ENCODE measurements at regions not wholly inside any gene's neighbourhood (a gene's known extent, or its start where the extent isn't known, plus 50 kb on each side); places are given as distances from the start of the nearest gene placed in this dataset.
"Not testable (repeated sequence)": the region's sequence is repeated elsewhere in the genome, so short reads cannot be mapped to it uniquely, and the experiment has no call there.

DNA sequence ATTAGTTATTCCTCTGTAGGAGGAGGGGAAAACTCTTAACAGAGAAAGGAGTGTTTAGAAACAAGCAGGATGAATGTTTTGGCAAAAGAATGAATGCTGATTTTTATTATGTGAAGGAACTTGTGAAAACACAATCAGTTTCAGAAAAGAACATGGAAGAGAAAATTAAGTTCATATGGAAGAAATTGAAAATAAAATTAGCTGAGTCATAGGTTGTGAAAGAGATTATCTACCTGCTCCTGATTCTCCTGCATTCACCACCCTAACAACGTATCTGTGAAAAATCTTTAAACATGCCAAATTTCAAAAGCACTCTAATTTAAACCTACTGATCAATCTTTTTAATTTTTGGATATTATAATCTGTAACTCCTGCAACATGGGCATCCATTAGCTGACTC, 227.3 kb upstream of the RSPO3 start:
- no peak for DNase-seq (ENCODE audit: low read depth)

DNA sequence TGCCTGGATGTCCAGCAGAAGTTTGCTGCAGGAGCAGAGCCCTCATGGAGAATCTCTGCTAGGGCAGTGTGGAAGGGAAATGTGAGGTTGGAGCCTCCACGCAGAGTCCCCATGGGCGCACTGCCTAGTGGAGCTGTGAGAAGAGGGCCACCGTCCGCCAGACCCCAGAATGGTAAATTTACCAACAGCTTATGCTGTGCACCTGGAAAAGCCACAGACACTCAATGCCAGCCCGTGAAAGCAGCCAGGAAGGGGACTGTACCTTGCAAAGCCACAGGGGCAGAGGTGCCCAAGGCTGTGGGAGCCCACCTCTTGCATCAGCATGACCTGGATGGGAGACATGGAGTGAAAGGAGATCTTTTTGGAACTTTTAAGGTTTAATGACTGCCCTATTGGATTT, 225.6 kb upstream of the RSPO3 start:
- DNase-seq (ENCODE audit: low read depth) = not testable (repeated sequence)

DNA sequence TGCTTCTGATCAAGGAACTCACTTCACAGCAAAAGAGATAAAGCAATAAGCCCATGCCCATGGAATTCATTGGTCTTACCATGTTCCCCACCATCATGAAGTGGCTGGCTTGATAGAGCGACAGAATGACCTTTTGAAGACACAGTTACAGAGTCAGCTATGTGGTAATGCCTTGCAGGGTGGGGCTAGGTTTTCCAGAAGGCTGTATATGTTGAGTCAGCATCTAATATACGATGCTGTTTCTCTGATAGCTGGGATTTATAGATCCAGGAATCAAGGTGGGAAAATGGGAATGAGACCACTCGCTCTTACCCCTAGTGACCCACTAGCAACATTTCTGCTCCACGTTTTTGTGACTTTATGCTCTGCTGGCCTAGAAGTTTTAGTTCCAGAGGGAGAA, 220.7 kb upstream of the RSPO3 start:
- no peak for DNase-seq (ENCODE audit: low read depth)

DNA sequence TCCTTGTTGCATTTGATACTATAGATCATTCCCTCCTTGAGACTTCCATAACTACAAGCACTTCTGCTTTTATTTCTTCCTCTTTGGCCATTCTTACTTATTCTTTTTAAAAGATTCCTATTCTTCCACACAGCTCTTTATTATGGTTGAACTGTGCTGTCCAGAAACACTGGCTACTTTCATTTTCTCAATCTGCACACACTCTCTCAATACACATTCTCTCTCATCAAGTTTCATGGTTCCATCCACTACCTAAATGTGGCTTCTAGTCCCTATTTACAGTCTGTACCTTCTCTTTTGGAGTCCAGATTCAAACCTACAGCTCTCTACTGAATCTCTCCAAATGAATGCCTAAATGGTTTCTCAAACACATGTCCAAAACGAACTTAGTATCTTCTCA, 214.3 kb upstream of the RSPO3 start:
- DNase-seq (ENCODE audit: low read depth) = no peak

DNA sequence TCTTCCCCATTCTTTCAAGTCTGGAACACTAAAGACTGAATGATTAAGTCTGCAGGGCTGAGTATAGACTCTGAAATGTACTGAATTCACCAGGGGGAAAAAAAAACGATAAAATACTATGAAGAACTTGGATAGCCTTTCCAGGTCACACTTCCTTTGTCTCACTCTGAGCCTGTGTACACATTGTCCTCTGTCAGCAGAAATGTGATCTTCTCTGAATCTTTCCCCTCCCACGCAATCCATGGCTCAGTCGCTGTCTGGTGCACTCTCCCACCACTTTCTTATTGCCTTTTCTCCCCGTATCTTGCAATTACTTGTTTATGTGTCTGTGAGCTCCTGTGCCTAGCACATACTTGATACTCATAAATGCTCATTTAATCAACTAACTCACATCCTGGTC, 212.6 kb upstream of the RSPO3 start:
- peak; percentile 16 for DNase-seq (ENCODE audit: low read depth)

DNA sequence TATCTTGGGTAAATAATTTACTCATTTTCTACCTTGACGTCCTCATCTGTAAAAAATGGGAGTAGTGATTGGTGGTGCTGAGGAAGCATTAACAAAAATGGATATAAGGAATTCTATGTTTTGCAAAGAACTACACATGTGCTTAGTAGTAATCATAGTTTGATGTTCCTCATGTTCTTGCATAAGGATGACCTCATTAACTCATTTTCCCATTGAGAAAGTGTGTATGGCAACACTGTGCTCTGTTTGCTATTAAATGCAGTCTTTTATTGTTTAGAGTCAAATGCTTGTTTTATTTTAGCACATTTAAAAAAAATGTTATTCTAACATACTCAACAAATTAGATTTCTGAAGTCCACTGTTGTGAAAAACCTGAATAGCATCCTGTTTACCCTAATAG, 211.2 kb upstream of the RSPO3 start:
- DNase-seq (ENCODE audit: low read depth) = no peak

DNA sequence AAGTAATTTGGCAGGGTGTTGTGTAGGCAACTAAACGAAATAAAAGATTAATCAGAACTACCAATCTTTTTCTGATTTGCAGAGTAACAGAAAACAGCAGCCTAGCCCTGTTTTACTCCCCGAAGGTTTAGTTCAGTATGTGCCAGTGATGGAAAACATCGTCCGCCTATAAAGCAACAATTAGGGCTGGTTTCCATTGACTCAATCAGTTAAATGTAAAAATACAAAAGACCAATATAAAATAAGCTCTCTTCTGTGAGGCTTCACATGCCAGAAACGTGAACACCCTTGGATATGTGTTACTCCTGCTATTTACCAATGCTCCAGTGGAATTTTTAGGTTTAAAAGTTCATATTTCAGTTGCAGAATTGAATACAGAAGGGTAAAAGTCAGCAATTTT, 210.5 kb upstream of the RSPO3 start:
- DNase-seq (ENCODE audit: low read depth) = no peak

DNA sequence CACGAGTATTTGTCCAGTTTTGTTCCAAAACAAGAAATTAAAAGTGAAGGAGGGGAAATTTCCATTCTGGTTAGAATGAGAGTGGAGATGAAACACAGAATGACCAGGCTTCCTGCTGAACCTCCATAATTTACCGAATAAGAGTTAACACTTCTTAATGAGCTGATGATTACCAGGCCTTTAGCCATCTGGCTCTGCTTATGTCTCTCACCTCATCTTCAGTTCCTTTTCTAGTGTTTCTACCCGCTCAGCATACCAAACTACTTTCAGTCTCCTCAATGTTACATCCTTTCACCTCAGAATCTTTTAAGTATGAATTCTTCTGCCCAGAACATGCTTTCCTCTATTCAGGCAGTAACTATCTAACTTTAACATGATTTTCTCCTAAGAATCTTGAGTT, 209.0 kb upstream of the RSPO3 start:
- DNase-seq (ENCODE audit: low read depth) = no peak

DNA sequence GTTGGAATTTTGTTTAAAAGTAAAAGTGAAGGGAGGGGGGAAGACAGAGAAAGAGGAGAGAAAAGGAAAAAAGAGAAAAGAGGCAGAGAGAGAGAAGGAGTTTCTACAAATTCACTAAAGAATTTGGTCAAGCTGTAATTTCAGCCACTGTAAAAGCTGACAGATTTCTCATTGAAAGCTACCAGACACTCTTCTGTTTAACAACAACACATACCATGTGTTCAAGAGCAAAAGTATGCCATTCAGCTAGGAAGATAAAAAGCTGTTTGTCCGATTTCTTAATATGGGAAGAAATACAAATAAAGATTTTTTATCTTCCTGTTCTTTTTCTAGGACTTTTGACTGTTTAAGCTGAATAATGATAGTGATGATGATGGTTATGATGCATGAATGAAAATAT, 204.8 kb upstream of the RSPO3 start:
- no peak for DNase-seq (ENCODE audit: low read depth)

DNA sequence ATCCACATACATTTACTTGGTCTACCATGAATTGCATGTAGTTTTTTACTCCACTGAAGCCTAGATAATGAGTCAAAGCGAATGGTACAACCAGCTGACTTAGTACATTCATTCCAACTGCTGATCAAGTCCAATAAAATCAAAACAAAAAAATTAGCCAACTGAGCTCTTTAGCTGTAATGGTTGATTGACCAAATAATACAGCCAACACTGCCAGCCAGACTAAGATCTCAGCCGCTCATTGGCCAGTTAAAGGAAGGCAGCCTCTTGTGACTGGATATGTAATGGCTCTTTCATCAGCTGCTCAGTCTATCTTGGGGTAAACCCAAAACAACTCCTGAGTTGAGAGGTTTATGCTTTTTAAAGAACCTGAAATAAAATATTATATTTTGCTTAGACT, 204.3 kb upstream of the RSPO3 start:
- no peak for DNase-seq (ENCODE audit: low read depth)

DNA sequence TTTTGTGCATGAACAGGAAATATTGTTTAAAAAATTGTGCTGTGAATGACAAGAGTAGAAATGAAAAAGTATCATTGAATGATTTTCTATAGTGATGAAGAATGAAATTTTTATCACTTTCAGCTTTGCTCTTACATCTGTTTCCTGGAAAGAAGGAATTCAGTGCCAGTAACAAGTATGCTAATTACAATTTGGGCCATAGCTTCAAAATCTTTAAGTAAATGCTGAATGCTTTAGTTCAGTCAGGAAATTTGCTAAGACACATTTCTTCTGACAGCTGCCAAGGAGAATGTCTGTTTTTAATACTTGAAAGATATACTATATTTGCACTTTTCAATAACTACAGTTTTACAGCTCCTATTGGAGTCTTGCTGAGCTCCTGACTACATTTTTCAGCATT, 203.7 kb upstream of the RSPO3 start:
- no peak for DNase-seq (ENCODE audit: low read depth)

DNA sequence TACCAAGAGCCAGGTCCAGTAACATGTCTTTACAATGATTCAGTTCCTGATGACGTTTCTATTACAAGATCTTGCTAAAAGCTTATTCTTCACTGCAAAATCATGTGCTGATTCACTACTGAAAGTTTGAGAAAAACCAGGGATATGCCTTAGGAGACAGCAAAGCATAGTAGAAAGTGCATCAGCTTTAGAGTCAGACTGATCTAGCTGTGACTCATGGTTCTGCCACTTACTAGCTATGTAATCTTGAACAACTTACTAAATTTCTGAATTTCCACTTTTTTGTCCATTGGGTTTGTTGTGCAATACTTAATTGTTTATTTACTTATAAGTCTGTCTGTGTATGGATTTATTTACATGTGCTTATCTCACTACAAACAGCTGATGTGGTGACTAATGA, 198.5 kb upstream of the RSPO3 start:
- peak; percentile 64 for DNase-seq (ENCODE audit: low read depth)

DNA sequence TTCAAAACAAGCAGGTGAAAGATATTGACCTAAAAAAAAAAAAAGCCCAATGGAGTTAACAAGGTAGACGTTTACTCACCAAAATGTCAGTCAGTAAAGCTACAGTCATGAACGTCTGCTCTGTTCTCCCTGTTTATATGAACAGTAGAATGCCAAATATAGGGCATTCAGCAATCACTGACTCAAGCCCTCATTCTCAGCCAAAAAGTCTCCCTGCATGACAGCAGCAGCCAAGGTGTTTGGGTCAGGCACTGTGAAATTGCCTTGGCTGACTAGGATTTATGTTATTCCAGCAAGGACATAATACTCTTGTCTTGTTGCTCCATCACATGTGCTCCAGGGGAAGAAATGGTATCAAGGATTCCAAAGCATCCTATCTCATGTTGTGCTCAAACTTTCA, 194.7 kb upstream of the RSPO3 start:
- DNase-seq (ENCODE audit: low read depth) = no peak

DNA sequence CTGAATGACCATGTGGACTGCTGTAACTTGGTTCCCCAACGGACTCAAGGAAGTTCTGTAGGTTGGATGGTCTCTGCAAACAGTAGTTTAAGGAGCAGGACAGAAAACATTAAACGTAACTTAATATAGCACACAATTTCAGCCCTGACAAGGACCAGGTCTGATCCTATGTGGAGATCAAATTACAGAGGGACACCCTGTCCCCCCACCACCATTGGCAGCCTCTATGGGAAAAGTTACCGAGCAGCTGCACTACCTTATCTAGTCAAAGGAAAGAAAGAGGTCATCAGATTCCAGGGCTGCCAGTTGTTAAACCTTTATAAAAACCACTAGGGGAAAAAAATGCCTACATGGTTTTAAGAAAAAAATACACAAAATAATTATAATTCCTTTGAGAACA, 191.5 kb upstream of the RSPO3 start:
- DNase-seq (ENCODE audit: low read depth) = peak; percentile 66

DNA sequence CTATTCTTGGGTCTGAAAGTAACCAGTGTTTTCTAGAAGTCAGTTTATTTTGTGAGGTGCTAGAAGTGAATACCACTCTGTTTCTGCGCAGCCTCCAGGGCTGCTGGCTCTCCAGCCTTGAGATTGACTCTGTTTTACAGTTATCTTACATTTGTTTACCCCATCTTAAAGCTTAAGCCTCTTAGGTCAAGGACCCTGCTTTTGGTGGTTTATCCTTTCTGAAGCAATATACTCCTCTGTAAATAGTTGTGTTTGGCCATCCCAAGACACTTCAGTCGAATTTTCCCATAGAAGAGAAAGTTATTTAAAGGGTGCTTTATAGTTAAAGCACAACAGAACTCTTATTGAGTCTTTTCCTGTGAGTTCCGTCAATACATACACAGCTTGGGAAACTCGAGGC, 190.6 kb upstream of the RSPO3 start:
- DNase-seq (ENCODE audit: low read depth) = no peak

DNA sequence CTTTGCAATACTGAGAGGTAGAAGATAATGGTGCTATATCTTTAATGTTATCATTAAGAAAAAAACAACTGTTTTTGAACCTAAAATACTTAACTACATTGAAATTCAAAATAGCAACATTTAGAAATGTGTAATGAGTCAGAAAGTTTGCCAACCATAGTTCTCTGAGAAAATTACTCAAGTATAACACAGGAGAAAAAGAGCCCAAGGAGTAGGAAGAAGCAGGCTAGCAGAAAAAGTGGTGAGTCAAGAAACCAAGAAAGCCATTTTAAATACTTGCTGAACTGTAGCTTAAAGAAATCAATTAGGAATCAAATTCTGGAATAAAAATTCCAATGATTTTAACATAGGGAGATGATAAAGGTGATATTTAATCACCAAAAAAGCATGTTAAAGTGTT, 181.0 kb upstream of the RSPO3 start:
- peak; percentile 10 for DNase-seq (ENCODE audit: low read depth)

DNA sequence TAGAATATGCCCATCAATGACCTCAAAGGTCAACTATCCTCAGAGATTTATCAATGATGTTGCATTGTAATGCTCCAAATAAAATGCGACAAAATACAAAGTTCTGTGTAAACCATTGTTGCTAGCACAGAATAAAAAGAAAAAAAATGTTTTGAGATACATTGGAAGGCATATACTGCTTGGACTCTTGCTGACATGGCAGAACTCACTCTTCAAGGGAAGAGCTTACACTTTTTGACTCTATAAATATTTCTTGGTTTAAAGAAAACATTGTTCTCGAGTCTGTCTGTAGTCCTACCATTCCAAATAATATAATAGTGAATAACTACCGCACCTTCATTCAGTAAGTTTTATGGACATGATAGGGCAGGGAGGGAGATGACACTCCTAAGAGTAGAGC, 178.7 kb upstream of the RSPO3 start:
- DNase-seq (ENCODE audit: low read depth) = no peak

DNA sequence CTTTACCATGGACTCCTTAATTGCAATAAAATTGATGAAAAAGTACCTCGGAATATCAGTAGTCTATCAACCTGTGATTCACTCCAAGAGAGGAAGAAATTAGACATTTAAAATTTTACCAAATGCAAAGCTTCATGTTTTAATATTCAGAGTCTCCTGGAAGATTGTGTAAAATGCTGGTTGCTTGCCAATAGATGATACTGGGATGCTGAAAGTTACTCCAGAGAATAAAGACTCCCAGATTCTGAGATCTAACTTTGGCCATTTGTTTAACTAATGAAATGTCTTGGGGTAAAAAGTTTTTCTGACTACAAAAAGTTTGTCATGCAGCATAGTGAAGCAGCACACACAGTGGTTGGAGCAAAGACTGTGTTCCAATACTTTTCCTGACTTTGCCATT, 176.7 kb upstream of the RSPO3 start:
- DNase-seq (ENCODE audit: low read depth) = no peak

DNA sequence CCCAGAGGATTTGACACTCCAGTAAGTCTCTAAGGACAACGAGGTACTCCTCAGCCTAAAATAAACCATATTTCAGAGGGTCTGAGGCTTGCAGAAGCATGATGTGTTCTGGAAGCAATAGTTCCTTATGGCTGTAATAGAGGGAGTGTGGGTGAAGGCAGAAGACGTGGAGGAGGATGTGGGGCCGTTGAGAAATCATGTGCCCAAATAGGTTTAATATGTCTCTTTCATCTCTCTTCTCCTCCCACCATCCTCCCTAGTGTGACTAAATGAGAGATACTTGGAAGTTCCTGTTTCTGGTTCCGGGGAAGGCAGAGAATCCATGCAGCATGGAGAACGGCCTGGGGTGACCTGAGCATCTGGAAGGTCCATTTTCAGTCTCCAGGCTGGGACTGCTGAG, 174.0 kb upstream of the RSPO3 start:
- DNase-seq (ENCODE audit: low read depth) = no peak

DNA sequence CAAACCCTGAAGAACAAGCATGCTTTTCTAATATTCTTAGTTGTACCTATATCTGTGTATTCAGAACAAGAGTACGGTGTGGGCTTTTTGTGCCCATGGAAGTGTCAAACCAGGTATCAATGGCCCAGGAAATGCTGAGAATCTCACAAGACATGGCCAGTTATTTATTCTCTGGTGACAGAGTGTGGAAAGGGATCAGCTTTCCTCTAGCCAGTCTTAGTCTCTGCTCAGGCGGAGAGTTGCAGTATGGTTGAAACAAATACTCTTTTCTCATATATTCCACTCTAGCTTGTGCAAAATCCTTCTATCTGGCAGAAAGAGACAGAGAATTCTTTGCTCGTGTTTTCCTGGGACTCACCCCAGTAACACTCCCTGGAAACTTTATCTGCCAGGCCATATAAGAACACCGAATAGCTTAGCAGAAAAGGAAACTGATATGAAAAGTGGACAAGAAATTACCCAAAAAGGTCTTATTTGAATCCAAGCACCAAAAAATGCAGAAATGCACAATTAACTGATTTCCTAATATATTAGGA, 173.3 kb upstream of the RSPO3 start:
- DNase-seq (ENCODE audit: low read depth) = peak; percentile 7

DNA sequence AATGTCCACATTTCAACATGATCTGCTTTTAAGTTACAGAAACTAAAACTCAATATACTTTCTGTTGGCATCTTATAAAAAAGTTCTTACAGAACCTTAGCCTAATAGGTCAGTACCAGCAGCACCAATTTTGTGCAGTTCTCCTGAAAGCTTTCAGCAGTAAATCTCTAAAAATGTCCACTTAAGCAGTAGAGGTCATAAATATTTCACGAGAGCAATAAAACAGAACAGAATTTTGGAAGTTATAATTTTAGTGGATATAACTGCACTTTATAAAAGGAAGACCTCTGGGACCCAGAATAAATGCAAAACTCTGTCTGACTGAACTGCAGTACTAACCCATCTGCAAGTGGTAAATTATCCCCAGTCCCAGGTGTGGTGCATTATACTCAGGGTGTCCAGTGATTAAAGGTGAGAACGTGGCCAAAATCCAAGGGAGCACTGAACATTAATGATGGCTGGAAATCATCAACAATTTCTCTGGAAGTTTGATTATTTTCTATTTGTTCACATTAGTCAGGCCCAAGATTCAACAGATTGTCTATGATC, 172.6 kb upstream of the RSPO3 start:
- no peak for DNase-seq (ENCODE audit: low read depth)

DNA sequence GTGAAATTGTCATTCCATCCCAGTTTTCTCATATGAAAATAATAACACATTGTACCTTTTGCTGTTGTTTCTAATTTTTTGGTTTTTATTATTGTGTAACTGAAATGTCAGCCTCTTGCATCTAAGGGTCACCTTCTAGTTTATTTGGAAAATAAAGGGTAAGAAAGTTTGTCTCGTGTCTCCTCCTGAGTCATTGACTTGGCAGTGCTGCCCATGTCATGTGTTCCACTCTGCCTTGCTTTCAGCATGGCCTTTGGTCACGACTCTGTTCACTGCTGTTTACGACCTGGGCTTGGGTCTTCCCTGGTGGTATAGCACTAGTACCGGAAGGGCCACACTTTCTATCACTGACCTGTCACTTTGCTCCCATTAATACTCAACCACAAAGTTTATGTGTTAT, 171.4 kb upstream of the RSPO3 start:
- peak; percentile 40 for DNase-seq (ENCODE audit: low read depth)

DNA sequence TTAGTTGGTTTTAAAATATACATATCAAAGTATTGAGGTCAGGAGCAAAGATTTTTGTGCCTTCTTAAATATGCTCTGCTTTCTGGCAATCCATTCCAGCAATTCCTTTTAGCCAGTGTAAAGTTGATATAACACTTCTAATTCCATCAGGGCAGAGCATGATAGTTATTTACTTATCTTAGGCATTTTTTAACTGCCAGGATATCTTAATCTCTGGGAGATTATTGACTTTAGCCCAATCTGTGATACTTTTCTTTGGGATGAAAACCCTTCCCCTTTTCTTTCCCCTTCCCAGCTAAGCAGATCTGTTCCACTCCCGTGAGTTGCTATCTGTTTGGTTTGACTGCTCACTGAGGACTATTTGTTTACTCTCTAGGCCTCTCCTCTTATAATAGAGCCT, 168.7 kb upstream of the RSPO3 start:
- DNase-seq (ENCODE audit: low read depth) = no peak

DNA sequence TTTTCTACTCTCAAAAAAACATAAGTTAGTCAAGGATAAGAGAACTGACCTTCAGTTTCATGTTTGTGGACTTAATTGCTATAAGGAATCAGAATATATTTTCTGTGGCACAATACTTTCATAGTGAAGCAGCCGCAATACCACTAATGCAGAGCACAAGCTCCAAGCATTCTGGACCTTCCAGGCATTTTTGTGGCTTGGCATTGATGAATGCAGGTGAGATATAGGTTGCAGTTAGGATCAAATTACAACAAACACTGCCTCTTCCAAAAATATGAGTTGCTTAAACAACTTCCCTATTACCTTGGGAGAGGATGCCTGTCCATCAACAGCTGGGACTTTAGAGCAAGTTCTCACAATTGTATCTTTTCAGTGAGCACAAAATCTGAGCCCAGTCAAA, 162.8 kb upstream of the RSPO3 start:
- DNase-seq (ENCODE audit: low read depth) = no peak
